Astrocyte of the spinal cord (primary cell): ENCODE measurements at regions not wholly inside any gene's neighbourhood (a gene's known extent, or its start where the extent isn't known, plus 50 kb on each side); places are given as distances from the start of the nearest gene placed in this dataset.

Experiments
- DNase-seq: peaks from one replicate; pipeline ENCODE4 v3.0.0; 2011; ENCODE audit warnings: low read depth, low spot score
- H3K4me3 ChIP-seq: 2 replicates; pipeline ENCODE4 v1.5.1; 2011; ENCODE audit warnings: low read depth, mild to moderate bottlenecking, low read length, moderate library complexity
- in situ Hi-C: cut with HindIII; loops from 2 replicates; pipeline ENCODE4 v1.10.0; 2017; ENCODE audit warnings: low sequenced_read_pairs
- TF ChIP-seq, protein P1 (sequence below): IDR thresholded peaks from 2 replicates; pipeline ENCODE4 v1.5.1; 2012; ENCODE audit warnings: low read depth, mild to moderate bottlenecking, low read length, inconsistent platforms

DNA sequence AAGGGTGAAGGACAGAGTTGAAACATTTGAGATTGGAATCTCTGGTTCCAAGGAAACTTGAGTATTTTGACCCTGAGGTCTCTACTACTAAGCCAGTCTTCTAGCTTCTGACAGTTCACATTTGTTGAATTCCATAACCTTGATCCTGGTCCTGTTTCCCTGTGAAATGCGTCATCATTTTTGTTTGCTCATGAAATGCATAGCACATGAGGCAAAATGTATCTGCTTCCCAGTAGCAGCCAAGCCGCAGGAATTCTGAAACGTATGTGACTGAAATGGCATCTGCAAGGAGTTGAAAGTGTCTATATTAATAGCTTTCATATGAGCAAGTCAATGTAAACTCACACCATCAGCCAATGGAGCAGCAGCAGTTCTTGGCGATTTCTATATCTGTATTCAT lies 307.9 kb downstream of the CSNK1G3 start:
- TF ChIP-seq, protein P1, sequence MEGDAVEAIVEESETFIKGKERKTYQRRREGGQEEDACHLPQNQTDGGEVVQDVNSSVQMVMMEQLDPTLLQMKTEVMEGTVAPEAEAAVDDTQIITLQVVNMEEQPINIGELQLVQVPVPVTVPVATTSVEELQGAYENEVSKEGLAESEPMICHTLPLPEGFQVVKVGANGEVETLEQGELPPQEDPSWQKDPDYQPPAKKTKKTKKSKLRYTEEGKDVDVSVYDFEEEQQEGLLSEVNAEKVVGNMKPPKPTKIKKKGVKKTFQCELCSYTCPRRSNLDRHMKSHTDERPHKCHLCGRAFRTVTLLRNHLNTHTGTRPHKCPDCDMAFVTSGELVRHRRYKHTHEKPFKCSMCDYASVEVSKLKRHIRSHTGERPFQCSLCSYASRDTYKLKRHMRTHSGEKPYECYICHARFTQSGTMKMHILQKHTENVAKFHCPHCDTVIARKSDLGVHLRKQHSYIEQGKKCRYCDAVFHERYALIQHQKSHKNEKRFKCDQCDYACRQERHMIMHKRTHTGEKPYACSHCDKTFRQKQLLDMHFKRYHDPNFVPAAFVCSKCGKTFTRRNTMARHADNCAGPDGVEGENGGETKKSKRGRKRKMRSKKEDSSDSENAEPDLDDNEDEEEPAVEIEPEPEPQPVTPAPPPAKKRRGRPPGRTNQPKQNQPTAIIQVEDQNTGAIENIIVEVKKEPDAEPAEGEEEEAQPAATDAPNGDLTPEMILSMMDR: no peak
- peak; percentile 91 for DNase-seq
- in situ Hi-C loops: no loop called here
- no peak overlapping the region for H3K4me3 ChIP-seq

DNA sequence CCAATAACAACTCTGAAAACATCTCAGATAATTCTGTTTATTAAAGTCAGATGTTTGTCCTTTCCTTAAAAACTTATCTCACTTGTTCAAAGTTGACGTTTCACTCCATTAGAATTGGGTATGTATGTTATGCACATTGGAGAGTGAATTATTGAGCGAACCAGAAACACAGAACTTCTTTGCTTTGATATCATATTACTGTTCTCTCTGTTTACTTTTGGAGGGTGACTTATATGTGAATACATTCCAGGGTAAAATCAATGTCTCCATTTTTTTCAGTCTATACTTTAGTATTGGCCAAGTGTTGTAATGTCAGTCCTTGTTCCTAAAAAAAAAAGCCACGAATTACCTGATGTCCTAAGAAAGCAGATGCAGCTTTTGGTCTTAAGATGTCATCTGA lies 307.4 kb downstream of the CSNK1G3 start:
- no peak for DNase-seq
- H3K4me3 ChIP-seq: no peak overlapping the region
- in situ Hi-C loops: no loop called here
- TF ChIP-seq, protein P1: no peak

DNA sequence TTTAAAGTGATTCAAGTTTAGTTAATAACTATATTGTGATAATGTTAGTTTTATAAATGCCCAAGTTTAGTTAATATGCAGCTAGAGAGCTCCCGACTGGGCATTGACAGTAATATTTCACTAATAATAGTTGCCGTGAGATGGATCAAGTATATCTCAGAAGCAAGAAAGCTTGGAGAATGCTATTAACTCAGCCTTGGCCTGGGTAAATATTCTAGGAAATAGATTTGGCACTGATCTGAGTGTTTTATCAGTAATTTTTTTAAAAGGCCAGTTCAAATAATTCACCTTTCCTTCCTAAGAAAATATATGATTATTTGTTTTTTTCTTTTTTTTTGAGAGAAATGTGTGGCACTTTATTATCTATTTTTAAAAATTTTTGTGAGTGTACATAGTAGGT lies 305.3 kb downstream of the CSNK1G3 start:
- TF ChIP-seq, protein P1: no peak
- H3K4me3 ChIP-seq: no peak overlapping the region
- DNase-seq: no peak
- in situ Hi-C loops: no loop called here

DNA sequence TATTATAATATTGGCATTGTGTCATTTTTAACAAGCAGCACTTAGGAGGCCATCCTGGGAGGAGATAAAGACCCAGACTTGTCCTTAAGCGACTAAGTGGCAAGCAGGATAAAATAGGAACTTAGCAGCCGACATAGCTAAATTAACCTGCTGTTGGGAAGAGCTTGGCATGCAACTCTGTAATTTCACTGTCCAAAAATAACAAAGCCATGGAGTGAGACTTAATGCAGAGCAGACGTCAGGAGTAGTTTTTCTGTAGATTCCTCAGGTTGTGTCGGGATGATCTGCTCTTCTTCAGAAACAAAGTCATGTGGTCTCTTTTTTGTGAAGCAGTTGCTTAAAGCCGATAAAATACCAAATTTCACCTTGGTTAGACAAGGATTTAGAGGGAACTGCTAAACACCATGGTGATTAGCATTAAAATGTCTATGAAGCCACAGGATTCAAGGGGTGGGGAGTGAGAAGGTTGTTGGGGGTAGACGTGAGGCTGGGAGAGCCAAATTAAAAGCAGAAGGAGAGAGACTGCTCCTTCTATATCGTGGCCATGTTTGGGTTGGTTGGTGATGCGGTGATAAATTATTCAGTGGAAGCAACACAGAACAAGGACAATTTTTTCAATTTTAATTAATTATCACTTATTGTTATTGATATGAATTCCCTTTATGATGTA lies 303.0 kb downstream of the CSNK1G3 start:
- TF ChIP-seq, protein P1: no peak
- H3K4me3 ChIP-seq: no peak overlapping the region
- in situ Hi-C loops: no loop called here
- peak; percentile 74 for DNase-seq

DNA sequence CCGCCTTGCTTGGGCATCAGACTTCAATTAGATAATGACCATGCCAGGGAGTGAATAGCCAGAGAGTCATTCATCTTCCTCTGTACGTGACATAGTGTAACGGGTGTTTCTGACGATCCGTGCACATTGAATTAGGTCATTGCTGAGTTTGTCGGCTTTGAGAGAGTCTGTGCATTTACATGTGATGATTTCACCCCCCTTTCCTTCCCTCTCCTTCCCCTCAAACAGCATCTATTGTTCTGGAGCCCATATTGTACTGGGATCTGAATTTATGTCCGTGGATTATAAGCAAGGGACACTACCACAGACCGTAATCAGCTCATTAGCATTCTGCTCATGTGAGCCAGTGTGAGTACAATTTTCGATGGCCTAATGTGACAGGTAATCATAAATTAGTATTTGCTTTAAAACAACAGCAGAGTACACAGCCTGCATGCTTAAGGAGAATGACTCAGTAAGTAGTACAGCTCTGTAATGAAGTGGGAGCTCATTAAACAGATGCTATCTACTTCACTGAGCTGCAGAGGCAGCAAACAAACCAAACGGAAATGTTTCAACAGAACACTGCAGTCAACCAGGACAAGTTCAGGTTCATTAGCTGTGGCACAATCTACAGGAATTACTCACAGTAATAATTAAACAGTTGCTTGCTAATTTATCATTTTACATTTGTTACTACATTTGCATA lies 302.1 kb downstream of the CSNK1G3 start:
- no peak overlapping the region for H3K4me3 ChIP-seq
- DNase-seq: peak; percentile 49
- TF ChIP-seq, protein P1: no peak
- in situ Hi-C loops: no loop called here

DNA sequence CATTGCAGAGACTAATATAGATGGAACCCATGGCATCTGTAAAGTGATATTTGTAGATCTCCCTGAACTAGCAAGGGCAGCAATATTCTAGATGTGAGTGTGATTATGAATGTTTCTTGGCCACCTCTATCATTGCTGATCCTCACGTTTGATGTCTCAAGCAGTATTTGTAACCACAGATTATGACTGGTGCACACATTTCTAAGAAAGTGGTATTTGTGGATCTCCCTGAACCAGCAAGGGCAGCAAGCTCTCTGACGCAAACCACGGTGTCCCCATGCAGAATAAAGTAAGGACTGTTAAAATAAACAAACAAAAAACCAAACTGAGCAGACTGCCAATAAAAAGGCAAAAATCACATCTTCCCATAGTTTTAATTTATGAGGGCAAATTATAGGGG lies 301.3 kb downstream of the CSNK1G3 start:
- TF ChIP-seq, protein P1: no peak
- in situ Hi-C loops: no loop called here
- DNase-seq: peak; percentile 25
- no peak overlapping the region for H3K4me3 ChIP-seq
